ENCODE measurements at regions not wholly inside any gene's neighbourhood (a gene's known extent, or its start where the extent isn't known, plus 50 kb on each side); places are given as distances from the start of the nearest gene placed in this dataset.

- TF ChIP-seq ZBTB33 (IDR thresholded peaks at IDR 0.05) (no peak), IKZF2 (IDR thresholded peaks at IDR 0.05) (no peak), PAX8 (IDR thresholded peaks at IDR 0.05) (no peak), SIN3A (IDR thresholded peaks at IDR 0.05; ENCODE audit: low read depth, low read length) (no peak), ZNF384 (IDR thresholded peaks at IDR 0.05; ENCODE audit: borderline replicate concordance, low read depth, low read length) (no peak)
Measured at GRCh38 chr6:15804164-15805154, 141.6 kb upstream of the DTNBP1 start (continued).

- CTCF ChIA-PET, result no interaction called here
- in situ Hi-C loops (cut with MboI) (no loop called here), intact Hi-C loops (cut with micrococcal nuclease; ENCODE audit: unreplicated experiment) (no loop called here)
- 38% methylated on average over 5 of the region's 5 CpGs for WGBS (ENCODE audit: insufficient coverage, insufficient replicate concordance, low lambda C conversion rate, missing lambda C conversion rate)
- H3K36me3 ChIP-seq (ENCODE audit: control insufficient read depth in 2 of 2, insufficient read depth in 2 of 2, low read length in 1 of 2), result no peaks in the 10 kb centered on the region
- ATAC-seq (no peak), FAIRE-seq (no peak), DNase-seq (ENCODE audit: low read depth, low spot score) (no peak)
- H3K9me3 ChIP-seq (replicated peaks; ENCODE audit: control insufficient read depth, insufficient read depth, low read length), result peaks cover 3% of the 10 kb centered on the region; the same call in 1 of the 3 replicates
- H3K4me3 ChIP-seq, result no peak overlapping the region
- H3K4me2 ChIP-seq (ENCODE audit: control insufficient read depth, insufficient read depth), result no peak overlapping the region
- no peaks in the 10 kb centered on the region for H4K20me1 ChIP-seq (ENCODE audit: control insufficient read depth, insufficient read depth)
- no peak overlapping the region for H2AFZ ChIP-seq (ENCODE audit: control insufficient read depth, low read depth, low read length)
- H3K79me2 ChIP-seq (ENCODE audit: control insufficient read depth, insufficient read depth, low read length), result no peaks in the 10 kb centered on the region
- no peak for TF ChIP-seq RELB (IDR thresholded peaks at IDR 0.05; ENCODE audit: low read depth)
- TF ChIP-seq IRF4 (IDR thresholded peaks at IDR 0.05; ENCODE audit: low read depth, low read length), result no peak
- no TSS peak for BruUV-seq (replicated peaks)
- RAD21 ChIA-PET (ENCODE audit: unreplicated experiment), result no interaction called here
- H3K4me1 ChIP-seq (ENCODE audit: control insufficient read depth, insufficient read depth, low read length), result no peaks in the 10 kb centered on the region
- POLR2A ChIA-PET, result no interaction called here
- no peaks in the 10 kb centered on the region for H3K27me3 ChIP-seq (replicated peaks in 1 of 2; ENCODE audit: control insufficient read depth in 2 of 2, insufficient read depth in 2 of 2, low read length in 1 of 2)
- no peak overlapping the region for H3K27ac ChIP-seq (ENCODE audit: control insufficient read depth, insufficient read depth)
- no peak overlapping the region for H3K9ac ChIP-seq (ENCODE audit: control insufficient read depth, insufficient read depth, low read length)
- SMC1A ChIA-PET (ENCODE audit: uncharacterized antibody, unreplicated experiment), result interaction anchor here (1.1 to 1.8 kb wide), 2 partner anchors 10 to 22 kb away, joined by 4 to 5 read pairs; no protein-coding TSS in a partner anchor
Measured at GRCh38 chr6:15802466-15802865, 139.6 kb upstream of the DTNBP1 start.

Measured in GM12878 (cell line).